Lower lobe of right lung (tissue), 2 donors: ENCODE measurements at regions not wholly inside any gene's neighbourhood (a gene's known extent, or its start where the extent isn't known, plus 50 kb on each side); places are given as distances from the start of the nearest gene placed in this dataset.
A peak's percentile ranks its signal among the peaks of the same experiment; 100 is the strongest.

ENCODE experiments used
- ATAC-seq, 2 donors: fragments of 200-7000 bp; cut with Tn5 transposase; one replicate each; pipeline ENCODE4 v1.9.1; 2020 to 2022; ENCODE audit warnings: mild to moderate bottlenecking in 2 of 2, moderate library complexity in 2 of 2
- DNase-seq: peaks from one replicate; pipeline ENCODE4 v3.0.0-alpha.2; 2020
- H3K27ac ChIP-seq: fragments of 200-600 bp; one replicate; pipeline ENCODE4 v1.8.0; 2022
- H3K27me3 ChIP-seq: fragments of 200-600 bp; one replicate; pipeline ENCODE4 v1.8.0; 2022; ENCODE audit warnings: low read depth
- H3K36me3 ChIP-seq: fragments of 200-600 bp; one replicate; pipeline ENCODE4 v1.8.0; 2022; ENCODE audit warnings: mild to moderate bottlenecking
- H3K4me1 ChIP-seq: fragments of 200-600 bp; one replicate; pipeline ENCODE4 v1.8.0; 2022
- H3K4me3 ChIP-seq: fragments of 200-600 bp; one replicate; pipeline ENCODE4 v1.8.0; 2022; ENCODE audit warnings: mild to moderate bottlenecking
- H3K9me3 ChIP-seq: fragments of 200-600 bp; one replicate; pipeline ENCODE4 v1.8.0; 2022
- intact Hi-C: fragments of 100-400 bp; cut with DNase I; formaldehyde crosslinking; loops from one replicate; pipeline ENCODE4 v1.11.0; 2022
- TF ChIP-seq, protein P1 (sequence below): fragments of 200-600 bp; IDR thresholded peaks from one replicate; pipeline ENCODE4 v1.8.0; 2022; ENCODE audit warnings: antibody characterized with exemption, mild to moderate bottlenecking
- donor health status: DM: no; HTN: yes; CAD: no; lungs with severe emphysema.

DNA sequence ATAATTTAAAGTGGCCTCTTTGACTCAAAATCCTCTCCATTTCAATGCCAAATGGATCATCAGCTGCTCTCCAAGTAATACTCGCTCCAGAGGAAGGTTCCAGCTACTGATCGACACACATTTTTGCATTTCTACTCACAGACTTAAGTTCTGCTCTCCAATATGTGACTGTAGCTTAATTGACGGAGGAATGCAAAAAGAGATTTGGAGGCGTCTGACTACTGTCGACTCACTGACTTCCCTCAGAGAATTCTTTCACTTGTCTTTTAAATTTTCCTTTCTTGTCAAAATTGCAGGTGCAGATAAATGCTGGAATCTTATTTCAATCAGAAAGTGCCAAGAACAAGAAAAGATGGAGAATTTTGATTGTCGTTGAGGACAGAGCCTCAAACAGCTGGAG lies 84.1 kb upstream of the PAPOLG start:
- TF ChIP-seq, protein P1, sequence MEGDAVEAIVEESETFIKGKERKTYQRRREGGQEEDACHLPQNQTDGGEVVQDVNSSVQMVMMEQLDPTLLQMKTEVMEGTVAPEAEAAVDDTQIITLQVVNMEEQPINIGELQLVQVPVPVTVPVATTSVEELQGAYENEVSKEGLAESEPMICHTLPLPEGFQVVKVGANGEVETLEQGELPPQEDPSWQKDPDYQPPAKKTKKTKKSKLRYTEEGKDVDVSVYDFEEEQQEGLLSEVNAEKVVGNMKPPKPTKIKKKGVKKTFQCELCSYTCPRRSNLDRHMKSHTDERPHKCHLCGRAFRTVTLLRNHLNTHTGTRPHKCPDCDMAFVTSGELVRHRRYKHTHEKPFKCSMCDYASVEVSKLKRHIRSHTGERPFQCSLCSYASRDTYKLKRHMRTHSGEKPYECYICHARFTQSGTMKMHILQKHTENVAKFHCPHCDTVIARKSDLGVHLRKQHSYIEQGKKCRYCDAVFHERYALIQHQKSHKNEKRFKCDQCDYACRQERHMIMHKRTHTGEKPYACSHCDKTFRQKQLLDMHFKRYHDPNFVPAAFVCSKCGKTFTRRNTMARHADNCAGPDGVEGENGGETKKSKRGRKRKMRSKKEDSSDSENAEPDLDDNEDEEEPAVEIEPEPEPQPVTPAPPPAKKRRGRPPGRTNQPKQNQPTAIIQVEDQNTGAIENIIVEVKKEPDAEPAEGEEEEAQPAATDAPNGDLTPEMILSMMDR = no peak
- no peaks in the 10 kb centered on the region for H3K27me3 ChIP-seq
- DNase-seq (no peak), ATAC-seq (no peak)
- intact Hi-C loops = no loop called here
- no peaks in the 10 kb centered on the region for H3K4me1 ChIP-seq
- no peak overlapping the region for H3K4me3 ChIP-seq
- no peaks in the 10 kb centered on the region for H3K36me3 ChIP-seq
- H3K9me3 ChIP-seq = no peaks in the 10 kb centered on the region
- H3K27ac ChIP-seq = no peak overlapping the region

DNA sequence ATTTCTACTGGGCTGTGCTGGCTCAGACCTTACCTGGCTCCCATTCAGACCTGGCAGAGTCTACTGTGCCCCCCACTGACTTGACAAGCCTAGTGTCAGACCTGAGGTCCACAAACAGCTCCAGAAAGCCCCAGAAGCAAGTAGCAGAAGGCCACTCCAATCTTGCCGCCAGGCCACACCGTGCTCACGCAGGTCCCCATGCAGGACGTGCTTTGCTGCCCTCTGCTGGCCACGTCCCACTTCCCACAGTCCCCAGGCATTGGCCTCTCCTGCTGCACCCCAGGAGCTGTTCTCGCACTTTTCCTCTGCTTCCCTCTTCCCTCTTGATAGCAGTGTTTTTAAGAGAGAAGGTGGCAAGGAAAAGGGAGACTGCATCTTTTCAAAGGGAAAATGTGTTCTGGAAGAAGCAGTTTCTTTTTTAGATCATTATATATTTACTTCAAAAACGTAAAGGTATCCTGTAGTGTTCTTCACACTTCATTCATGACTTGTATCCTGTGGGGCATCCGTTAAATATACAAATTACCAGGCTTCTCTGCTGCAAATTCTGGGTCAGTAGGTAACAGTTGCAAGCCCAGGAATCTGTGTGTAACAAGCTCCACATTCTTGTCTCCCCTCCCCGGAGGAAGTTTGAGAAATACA lies 81.4 kb upstream of the PAPOLG start:
- DNase-seq (peak; percentile 89), ATAC-seq (peak; percentile 95 to 97)
- Histone ChIP-seq H3K36me3 (no peaks in the 10 kb centered on the region), H3K9me3 (no peaks in the 10 kb centered on the region), H3K4me3 (no peak overlapping the region), H3K27me3 (peaks cover 6% of the 10 kb centered on the region), H3K27ac (no peak overlapping the region), H3K4me1 (no peaks in the 10 kb centered on the region)
- TF ChIP-seq, protein P1 = peak; percentile 93
- intact Hi-C loops = no loop called here

DNA sequence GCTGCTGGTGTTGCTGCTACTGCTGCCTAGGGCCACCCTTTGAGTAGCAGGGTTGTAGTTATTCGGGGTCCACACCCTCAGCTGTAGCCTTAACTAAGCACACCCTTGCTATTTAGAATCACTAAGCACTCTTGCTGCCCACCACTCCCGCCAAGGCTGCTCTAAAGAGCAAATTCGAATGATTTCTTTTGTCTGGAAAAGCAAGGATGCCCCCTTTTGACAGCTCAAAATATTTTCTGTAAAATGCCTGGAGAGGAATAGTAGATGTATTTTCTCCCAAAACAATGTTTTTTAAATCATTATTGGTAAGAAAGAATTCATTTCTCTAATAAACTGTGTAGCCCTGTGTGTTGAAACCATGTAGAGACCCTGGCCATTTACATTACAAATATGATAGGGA lies 80.8 kb upstream of the PAPOLG start:
- TF ChIP-seq, protein P1 = no peak
- ATAC-seq = no peak
- intact Hi-C loops = no loop called here
- DNase-seq = no peak
- peaks cover 6% of the 10 kb centered on the region for H3K27me3 ChIP-seq
- H3K4me3 ChIP-seq = no peak overlapping the region
- no peak overlapping the region for H3K27ac ChIP-seq
- no peaks in the 10 kb centered on the region for H3K9me3 ChIP-seq
- no peaks in the 10 kb centered on the region for H3K36me3 ChIP-seq
- no peaks in the 10 kb centered on the region for H3K4me1 ChIP-seq

DNA sequence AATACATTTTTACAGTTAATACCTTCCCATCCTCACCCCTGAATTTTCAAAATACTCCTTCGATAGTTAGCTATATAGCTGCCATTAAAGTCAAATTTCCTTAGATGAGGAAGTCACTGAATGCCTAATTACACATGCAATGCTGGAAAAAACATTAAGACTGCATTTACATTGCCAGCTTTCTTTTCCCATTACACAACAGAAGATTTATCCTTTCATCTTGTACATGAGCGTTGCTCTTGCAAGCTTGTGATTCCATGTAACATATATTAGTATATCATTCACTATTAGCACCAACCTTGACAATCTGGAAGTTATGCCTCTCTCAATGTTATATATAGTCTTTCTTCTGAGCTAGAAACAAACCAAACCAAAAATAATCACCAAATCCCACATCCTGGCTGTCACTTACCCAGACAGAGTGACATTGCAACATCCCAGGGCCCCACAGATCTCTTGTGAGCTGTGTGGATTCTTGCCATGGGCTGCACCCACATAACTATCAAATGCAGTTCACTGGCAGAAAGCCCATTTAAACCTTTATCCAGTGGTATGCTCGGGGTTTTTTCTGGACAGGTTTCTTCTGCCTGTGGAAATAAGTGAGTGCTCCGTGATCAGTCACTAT lies 79.2 kb upstream of the PAPOLG start:
- no peaks in the 10 kb centered on the region for H3K9me3 ChIP-seq
- H3K27ac ChIP-seq = no peak overlapping the region
- no peak overlapping the region for H3K4me3 ChIP-seq
- H3K4me1 ChIP-seq = no peaks in the 10 kb centered on the region
- peaks cover 6% of the 10 kb centered on the region for H3K27me3 ChIP-seq
- intact Hi-C loops = no loop called here
- ATAC-seq = no peak
- TF ChIP-seq, protein P1 = no peak
- no peaks in the 10 kb centered on the region for H3K36me3 ChIP-seq
- no peak for DNase-seq

DNA sequence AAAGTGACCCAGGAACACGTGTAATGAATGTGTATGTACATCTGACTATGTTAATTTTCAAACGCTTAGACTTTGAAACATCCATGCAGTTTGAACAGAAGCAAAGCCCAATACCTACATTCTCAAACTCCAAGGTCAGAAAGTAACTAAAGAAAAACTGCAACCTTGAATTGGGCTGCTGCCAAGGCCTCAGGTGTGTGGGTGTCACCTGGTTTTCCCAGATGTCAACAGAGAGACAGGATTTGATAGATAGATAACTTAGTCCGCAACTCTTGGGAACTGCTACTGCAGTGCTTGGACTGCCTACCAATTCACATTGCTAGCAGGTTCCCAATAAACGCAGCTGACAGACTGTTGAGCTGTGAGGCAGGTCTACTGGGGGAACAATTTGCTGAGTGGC lies 78.7 kb upstream of the PAPOLG start:
- TF ChIP-seq, protein P1 = no peak
- peaks cover 6% of the 10 kb centered on the region for H3K27me3 ChIP-seq
- intact Hi-C loops = no loop called here
- no peaks in the 10 kb centered on the region for H3K9me3 ChIP-seq
- H3K4me1 ChIP-seq = no peaks in the 10 kb centered on the region
- no peak overlapping the region for H3K27ac ChIP-seq
- H3K36me3 ChIP-seq = no peaks in the 10 kb centered on the region
- no peak for DNase-seq
- no peak overlapping the region for H3K4me3 ChIP-seq
- no peak for ATAC-seq
